IPS DF 4.7 (cell line): ENCODE measurements at regions not wholly inside any gene's neighbourhood (a gene's known extent, or its start where the extent isn't known, plus 50 kb on each side); places are given as distances from the start of the nearest gene placed in this dataset.

ENCODE experiments used
- DNase-seq: peaks from one replicate; pipeline ENCODE4 v3.0.0-alpha.2; 2013; ENCODE audit warnings: low spot score; ENCODE audit errors: extremely low read depth

GRCh38 chr1:235925016-235925415 lies 58.3 kb upstream of the LYST start:
- no peak for DNase-seq

DNA sequence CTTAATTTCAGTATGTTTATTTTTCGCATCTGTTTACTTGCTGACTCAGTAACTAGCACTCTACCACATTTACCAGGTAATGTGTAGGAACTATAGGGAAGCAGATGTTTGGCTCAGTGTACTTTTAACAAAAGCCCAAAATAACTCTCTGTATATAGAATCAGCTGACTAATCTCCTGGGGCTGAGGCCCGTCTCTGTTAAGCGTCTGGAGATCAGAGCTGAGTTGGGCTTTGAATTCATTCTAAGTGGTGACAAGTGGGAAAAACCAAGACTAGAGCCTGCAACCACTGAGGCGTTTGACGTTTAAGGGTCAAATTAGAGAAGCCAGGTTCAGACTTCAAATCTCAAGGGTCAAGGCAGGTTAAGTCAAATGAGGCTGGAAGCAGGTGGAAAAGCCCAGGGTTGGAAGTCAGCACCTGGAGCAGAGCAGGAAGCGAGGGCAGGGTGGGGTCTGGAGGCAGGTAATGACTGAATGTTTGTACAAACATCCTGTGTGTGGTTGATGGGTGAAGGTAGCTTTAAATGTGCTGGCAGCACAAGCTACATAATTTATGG lies 56.8 kb upstream of the LYST start:
- no peak for DNase-seq

DNA sequence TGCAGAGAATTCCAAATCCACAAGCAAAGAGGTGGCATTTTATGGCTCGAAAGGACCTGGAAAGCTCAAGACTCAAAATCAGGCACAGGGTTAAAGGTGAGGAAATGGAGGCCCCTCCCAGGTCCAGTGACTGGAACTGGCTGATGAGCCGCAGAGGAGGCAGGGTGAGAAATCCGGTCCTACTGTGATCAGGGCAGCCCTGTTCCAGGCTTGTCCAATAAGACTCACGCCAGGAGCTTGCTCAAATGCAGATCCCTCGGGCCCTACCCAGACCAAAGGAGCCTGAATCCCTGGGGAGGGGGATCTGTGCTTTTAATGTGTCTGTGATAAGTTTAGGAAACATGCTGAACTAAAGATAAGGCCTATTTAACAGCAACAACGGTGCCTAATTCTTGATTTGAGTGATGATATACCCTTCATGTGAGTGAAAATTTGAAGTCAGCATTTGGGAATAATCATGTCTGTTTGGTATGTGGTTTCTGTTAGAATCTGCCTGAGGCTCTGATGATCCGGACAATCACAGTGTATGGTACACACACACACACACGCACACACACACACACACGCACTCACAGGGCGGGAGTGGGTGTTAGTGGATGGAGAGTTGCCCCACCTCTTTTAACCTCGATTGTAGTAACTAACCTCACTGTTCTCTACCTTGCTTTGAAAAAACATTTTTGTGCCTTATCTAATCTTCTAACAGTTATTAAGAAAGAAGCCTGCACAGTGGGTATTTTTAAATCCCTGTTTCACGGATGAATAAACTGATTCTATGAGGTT lies 54.1 kb upstream of the LYST start:
- no peak for DNase-seq

- DNase-seq, result peak; percentile 19
These were observed 53.2 kb upstream of the LYST start for GRCh38 chr1:235919833-235920441.

GRCh38 chr1:235919127-235919832 lies 52.6 kb upstream of the LYST start:
- no peak for DNase-seq

- no peak for DNase-seq
These were observed 51.8 kb upstream of the LYST start for GRCh38 chr1:235918465-235918864.

GRCh38 chr1:235918032-235918431 lies 51.3 kb upstream of the LYST start:
- no peak for DNase-seq

DNA sequence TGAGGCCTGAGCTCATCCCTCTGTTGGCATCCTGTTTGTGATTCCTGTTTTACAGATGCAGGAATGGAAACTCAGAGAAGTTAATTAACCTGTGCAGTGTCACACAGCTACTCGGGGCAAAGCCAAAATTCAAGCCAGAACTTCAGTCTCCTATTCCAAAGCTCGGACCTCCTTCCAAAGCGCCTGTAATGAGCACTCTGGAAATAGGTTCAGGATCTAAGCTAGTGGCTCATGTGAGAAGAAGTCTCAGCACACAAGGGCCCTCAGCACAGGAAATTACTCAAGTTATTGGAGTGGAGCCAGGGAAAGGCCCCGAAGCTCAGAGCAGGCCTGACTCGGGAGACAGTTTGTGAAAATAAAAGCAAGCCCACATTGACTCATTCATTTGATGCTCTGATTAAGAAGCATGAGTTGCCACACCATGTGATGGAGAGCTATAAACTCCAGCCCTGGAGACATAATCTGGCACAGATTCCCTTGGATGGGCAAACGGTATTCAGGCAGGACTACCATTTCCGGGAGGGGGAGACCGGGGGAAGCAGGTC lies 50.6 kb upstream of the LYST start:
- DNase-seq, result no peak
